WTC11 (cell line): ENCODE measurements at regions not wholly inside any gene's neighbourhood (a gene's known extent, or its start where the extent isn't known, plus 50 kb on each side); places are given as distances from the start of the nearest gene placed in this dataset.

ENCODE experiments used
- EMX1 ChIP-seq: fragments of 250-450 bp; sonication (Bioruptor Pico); IDR thresholded peaks from 2 replicates; pipeline ENCODE4 v1.8.0; 2021; ENCODE audit warnings: mild to moderate bottlenecking
- FOXP1 ChIP-seq: sonication (generic); formaldehyde crosslinking; IDR thresholded peaks from 2 replicates; pipeline ENCODE4 v1.8.0; 2022; ENCODE audit warnings: missing genetic modification reagents, mild to moderate bottlenecking, moderate library complexity, borderline replicate concordance
- RORB ChIP-seq: fragments of 250-450 bp; sonication (Bioruptor Pico); IDR thresholded peaks from 2 replicates; pipeline ENCODE4 v1.9.0; 2021; ENCODE audit warnings: mild to moderate bottlenecking
- SMAD3 ChIP-seq: sonication (generic); formaldehyde crosslinking; IDR thresholded peaks from 2 replicates; pipeline ENCODE4 v1.8.0; 2022; ENCODE audit warnings: missing genetic modification reagents, mild to moderate bottlenecking, borderline replicate concordance
- SP1 ChIP-seq: sonication (generic); formaldehyde crosslinking; conservative IDR thresholded peaks from 2 replicates; pipeline ENCODE4 v1.8.1; 2022; ENCODE audit warnings: missing genetic modification reagents
- TF ChIP-seq, protein P1 (sequence below): sonication (generic); formaldehyde crosslinking; IDR thresholded peaks from 2 replicates; pipeline ENCODE4 v1.8.0; 2022; ENCODE audit warnings: mild to moderate bottlenecking, missing genetic modification reagents
- TF ChIP-seq, protein P2 (sequence below): fragments of 200-600 bp; IDR thresholded peaks from 2 replicates; pipeline ENCODE4 v1.8.0; 2022; ENCODE audit warnings: antibody characterized with exemption
- TF ChIP-seq, protein P3 (sequence below): sonication (generic); formaldehyde crosslinking; IDR thresholded peaks from 2 replicates; pipeline ENCODE4 v1.8.1; 2023; ENCODE audit warnings: mild to moderate bottlenecking, missing genetic modification reagents, moderate library complexity
- TF ChIP-seq, protein P4 (sequence below): sonication (generic); formaldehyde crosslinking; IDR thresholded peaks from 2 replicates; pipeline ENCODE4 v1.8.1; 2022; ENCODE audit warnings: low read depth, missing genetic modification reagents, borderline replicate concordance
- TF ChIP-seq, protein P5 (sequence below): sonication (generic); formaldehyde crosslinking; conservative IDR thresholded peaks from 2 replicates; pipeline ENCODE4 v1.8.1; 2023; ENCODE audit warnings: mild to moderate bottlenecking, low read depth, missing genetic modification reagents, moderate library complexity
- TF ChIP-seq, protein P6 (sequence below): sonication (generic); formaldehyde crosslinking; IDR thresholded peaks from 2 replicates; pipeline ENCODE4 v1.8.1; 2023; ENCODE audit warnings: mild to moderate bottlenecking, missing genetic modification reagents, borderline replicate concordance

DNA sequence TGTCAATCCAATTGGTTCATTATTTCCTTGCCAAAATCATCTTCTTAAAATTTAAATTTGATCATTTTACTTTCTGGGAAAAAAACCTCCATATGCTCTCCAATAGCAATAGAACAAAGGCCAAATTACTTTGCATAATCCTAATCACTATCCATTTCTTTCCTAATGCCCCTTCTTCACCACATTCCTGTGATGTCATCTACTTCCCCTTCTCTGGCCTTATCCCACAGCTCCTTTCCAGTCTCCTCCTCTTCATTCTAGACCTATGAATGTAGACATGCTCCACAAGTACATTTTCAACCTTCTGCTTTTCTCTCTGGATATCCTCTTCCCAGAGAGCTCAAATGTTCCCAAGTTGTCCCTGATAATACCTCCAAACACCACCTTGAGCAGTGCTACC lies 216.6 kb downstream of the MRPL39 start:
- no peak for TF ChIP-seq SMAD3 (CRISPR knock-in tag)
- TF ChIP-seq, protein P1, sequence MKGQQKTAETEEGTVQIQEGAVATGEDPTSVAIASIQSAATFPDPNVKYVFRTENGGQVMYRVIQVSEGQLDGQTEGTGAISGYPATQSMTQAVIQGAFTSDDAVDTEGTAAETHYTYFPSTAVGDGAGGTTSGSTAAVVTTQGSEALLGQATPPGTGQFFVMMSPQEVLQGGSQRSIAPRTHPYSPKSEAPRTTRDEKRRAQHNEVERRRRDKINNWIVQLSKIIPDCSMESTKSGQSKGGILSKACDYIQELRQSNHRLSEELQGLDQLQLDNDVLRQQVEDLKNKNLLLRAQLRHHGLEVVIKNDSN (CRISPR knock-in tag): no peak
- TF ChIP-seq, protein P2, sequence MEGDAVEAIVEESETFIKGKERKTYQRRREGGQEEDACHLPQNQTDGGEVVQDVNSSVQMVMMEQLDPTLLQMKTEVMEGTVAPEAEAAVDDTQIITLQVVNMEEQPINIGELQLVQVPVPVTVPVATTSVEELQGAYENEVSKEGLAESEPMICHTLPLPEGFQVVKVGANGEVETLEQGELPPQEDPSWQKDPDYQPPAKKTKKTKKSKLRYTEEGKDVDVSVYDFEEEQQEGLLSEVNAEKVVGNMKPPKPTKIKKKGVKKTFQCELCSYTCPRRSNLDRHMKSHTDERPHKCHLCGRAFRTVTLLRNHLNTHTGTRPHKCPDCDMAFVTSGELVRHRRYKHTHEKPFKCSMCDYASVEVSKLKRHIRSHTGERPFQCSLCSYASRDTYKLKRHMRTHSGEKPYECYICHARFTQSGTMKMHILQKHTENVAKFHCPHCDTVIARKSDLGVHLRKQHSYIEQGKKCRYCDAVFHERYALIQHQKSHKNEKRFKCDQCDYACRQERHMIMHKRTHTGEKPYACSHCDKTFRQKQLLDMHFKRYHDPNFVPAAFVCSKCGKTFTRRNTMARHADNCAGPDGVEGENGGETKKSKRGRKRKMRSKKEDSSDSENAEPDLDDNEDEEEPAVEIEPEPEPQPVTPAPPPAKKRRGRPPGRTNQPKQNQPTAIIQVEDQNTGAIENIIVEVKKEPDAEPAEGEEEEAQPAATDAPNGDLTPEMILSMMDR: no peak
- TF ChIP-seq, protein P3, sequence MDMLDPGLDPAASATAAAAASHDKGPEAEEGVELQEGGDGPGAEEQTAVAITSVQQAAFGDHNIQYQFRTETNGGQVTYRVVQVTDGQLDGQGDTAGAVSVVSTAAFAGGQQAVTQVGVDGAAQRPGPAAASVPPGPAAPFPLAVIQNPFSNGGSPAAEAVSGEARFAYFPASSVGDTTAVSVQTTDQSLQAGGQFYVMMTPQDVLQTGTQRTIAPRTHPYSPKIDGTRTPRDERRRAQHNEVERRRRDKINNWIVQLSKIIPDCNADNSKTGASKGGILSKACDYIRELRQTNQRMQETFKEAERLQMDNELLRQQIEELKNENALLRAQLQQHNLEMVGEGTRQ (CRISPR knock-in tag): no peak
- no peak for TF ChIP-seq RORB (CRISPR knock-in tag)
- TF ChIP-seq FOXP1 (CRISPR knock-in tag): no peak
- TF ChIP-seq SP1 (CRISPR knock-in tag): no peak
- TF ChIP-seq, protein P4, sequence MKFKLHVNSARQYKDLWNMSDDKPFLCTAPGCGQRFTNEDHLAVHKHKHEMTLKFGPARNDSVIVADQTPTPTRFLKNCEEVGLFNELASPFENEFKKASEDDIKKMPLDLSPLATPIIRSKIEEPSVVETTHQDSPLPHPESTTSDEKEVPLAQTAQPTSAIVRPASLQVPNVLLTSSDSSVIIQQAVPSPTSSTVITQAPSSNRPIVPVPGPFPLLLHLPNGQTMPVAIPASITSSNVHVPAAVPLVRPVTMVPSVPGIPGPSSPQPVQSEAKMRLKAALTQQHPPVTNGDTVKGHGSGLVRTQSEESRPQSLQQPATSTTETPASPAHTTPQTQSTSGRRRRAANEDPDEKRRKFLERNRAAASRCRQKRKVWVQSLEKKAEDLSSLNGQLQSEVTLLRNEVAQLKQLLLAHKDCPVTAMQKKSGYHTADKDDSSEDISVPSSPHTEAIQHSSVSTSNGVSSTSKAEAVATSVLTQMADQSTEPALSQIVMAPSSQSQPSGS (CRISPR knock-in tag): no peak
- TF ChIP-seq, protein P5, sequence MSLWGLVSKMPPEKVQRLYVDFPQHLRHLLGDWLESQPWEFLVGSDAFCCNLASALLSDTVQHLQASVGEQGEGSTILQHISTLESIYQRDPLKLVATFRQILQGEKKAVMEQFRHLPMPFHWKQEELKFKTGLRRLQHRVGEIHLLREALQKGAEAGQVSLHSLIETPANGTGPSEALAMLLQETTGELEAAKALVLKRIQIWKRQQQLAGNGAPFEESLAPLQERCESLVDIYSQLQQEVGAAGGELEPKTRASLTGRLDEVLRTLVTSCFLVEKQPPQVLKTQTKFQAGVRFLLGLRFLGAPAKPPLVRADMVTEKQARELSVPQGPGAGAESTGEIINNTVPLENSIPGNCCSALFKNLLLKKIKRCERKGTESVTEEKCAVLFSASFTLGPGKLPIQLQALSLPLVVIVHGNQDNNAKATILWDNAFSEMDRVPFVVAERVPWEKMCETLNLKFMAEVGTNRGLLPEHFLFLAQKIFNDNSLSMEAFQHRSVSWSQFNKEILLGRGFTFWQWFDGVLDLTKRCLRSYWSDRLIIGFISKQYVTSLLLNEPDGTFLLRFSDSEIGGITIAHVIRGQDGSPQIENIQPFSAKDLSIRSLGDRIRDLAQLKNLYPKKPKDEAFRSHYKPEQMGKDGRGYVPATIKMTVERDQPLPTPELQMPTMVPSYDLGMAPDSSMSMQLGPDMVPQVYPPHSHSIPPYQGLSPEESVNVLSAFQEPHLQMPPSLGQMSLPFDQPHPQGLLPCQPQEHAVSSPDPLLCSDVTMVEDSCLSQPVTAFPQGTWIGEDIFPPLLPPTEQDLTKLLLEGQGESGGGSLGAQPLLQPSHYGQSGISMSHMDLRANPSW: no peak
- TF ChIP-seq, protein P6, sequence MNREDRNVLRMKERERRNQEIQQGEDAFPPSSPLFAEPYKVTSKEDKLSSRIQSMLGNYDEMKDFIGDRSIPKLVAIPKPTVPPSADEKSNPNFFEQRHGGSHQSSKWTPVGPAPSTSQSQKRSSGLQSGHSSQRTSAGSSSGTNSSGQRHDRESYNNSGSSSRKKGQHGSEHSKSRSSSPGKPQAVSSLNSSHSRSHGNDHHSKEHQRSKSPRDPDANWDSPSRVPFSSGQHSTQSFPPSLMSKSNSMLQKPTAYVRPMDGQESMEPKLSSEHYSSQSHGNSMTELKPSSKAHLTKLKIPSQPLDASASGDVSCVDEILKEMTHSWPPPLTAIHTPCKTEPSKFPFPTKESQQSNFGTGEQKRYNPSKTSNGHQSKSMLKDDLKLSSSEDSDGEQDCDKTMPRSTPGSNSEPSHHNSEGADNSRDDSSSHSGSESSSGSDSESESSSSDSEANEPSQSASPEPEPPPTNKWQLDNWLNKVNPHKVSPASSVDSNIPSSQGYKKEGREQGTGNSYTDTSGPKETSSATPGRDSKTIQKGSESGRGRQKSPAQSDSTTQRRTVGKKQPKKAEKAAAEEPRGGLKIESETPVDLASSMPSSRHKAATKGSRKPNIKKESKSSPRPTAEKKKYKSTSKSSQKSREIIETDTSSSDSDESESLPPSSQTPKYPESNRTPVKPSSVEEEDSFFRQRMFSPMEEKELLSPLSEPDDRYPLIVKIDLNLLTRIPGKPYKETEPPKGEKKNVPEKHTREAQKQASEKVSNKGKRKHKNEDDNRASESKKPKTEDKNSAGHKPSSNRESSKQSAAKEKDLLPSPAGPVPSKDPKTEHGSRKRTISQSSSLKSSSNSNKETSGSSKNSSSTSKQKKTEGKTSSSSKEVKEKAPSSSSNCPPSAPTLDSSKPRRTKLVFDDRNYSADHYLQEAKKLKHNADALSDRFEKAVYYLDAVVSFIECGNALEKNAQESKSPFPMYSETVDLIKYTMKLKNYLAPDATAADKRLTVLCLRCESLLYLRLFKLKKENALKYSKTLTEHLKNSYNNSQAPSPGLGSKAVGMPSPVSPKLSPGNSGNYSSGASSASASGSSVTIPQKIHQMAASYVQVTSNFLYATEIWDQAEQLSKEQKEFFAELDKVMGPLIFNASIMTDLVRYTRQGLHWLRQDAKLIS: no peak
- no peak for TF ChIP-seq EMX1 (CRISPR knock-in tag)
